ENCODE measurements at regions not wholly inside any gene's neighbourhood (a gene's known extent, or its start where the extent isn't known, plus 50 kb on each side); places are given as distances from the start of the nearest gene placed in this dataset.

GRCh38 chr2:129754831-129755230 lies 224.6 kb upstream of the RAB6C start:
- no peak for DNase-seq (ENCODE audit: low read depth)
- H3K4me3 ChIP-seq (replicated peaks; ENCODE audit: low read depth, low read length): no peak overlapping the region
- no peak for TF ChIP-seq CTCF (IDR thresholded peaks at IDR 0.05; ENCODE audit: low read length, missing control alignments)

GRCh38 chr2:129755786-129756185 lies 223.7 kb upstream of the RAB6C start:
- no peak for DNase-seq (ENCODE audit: low read depth)
- no peak for TF ChIP-seq CTCF (IDR thresholded peaks at IDR 0.05; ENCODE audit: low read length, missing control alignments)
- no peak overlapping the region for H3K4me3 ChIP-seq (replicated peaks; ENCODE audit: low read depth, low read length)

GRCh38 chr2:129756276-129756675 lies 223.2 kb upstream of the RAB6C start:
- no peak overlapping the region for H3K4me3 ChIP-seq (replicated peaks; ENCODE audit: low read depth, low read length)
- DNase-seq (ENCODE audit: low read depth): no peak
- no peak for TF ChIP-seq CTCF (IDR thresholded peaks at IDR 0.05; ENCODE audit: low read length, missing control alignments)

- no peak overlapping the region for H3K4me3 ChIP-seq (replicated peaks; ENCODE audit: low read depth, low read length)
- DNase-seq (ENCODE audit: low read depth): no peak
- TF ChIP-seq CTCF (IDR thresholded peaks at IDR 0.05; ENCODE audit: low read length, missing control alignments): no peak
Observed at GRCh38 chr2:129757366-129757914, 222.0 kb upstream of the RAB6C start.

- DNase-seq (ENCODE audit: low read depth): no peak
- no peak overlapping the region for H3K4me3 ChIP-seq (replicated peaks; ENCODE audit: low read depth, low read length)
- no peak for TF ChIP-seq CTCF (IDR thresholded peaks at IDR 0.05; ENCODE audit: low read length, missing control alignments)
Observed at GRCh38 chr2:129757915-129758783, 221.3 kb upstream of the RAB6C start.

GRCh38 chr2:129758784-129759471 lies 220.5 kb upstream of the RAB6C start:
- no peak overlapping the region for H3K4me3 ChIP-seq (replicated peaks; ENCODE audit: low read depth, low read length)
- TF ChIP-seq CTCF (IDR thresholded peaks at IDR 0.05; ENCODE audit: low read length, missing control alignments): no peak
- no peak for DNase-seq (ENCODE audit: low read depth)
